Vagina (tissue), 2 donors: ENCODE measurements at regions not wholly inside any gene's neighbourhood (a gene's known extent, or its start where the extent isn't known, plus 50 kb on each side); places are given as distances from the start of the nearest gene placed in this dataset.

Source experiments
- DNase-seq, 2 donors: peaks; one replicate each; pipeline ENCODE4 v3.0.0-alpha.2; 2017; ENCODE audit errors: extremely low spot score in 2 of 2
- H3K27ac ChIP-seq: fragments of 200-600 bp; sonication (generic); one replicate; pipeline ENCODE4 v1.5.1; 2019
- H3K27me3 ChIP-seq: fragments of 200-600 bp; sonication (generic); one replicate; pipeline ENCODE4 v1.5.1; 2019
- H3K36me3 ChIP-seq, 2 donors: fragments of 200-600 bp; sonication (generic); one replicate each; pipeline ENCODE4 v1.5.1; 2017 to 2019
- H3K4me1 ChIP-seq: fragments of 200-600 bp; sonication (generic); one replicate; pipeline ENCODE4 v1.5.1; 2019
- H3K4me3 ChIP-seq, 2 donors: fragments of 200-600 bp; sonication (generic); 1 replicate in 1 of 2; 2 replicates in 1 of 2; pipeline ENCODE4 v1.5.1; 2016 to 2019
- H3K9me3 ChIP-seq: fragments of 200-600 bp; sonication (generic); one replicate; pipeline ENCODE4 v1.5.1; 2019
- CTCF ChIP-seq, 3 experiments: fragments of 450-650 bp in 2 of 3; fragments of 200-600 bp in 1 of 3; sonication (generic) in 1 of 3; IDR thresholded peaks; one replicate each; pipeline ENCODE4 v1.5.1; 2017 to 2019; ENCODE audit warnings: antibody characterized with exemption in 3 of 3, mild to moderate bottlenecking in 2 of 3, moderate library complexity in 2 of 3
- POLR2A ChIP-seq, 2 donors: fragments of 450-650 bp; IDR thresholded peaks; one replicate each; pipeline ENCODE4 v1.6.1; 2017; ENCODE audit warnings: antibody characterized with exemption in 2 of 2, mild to moderate bottlenecking in 2 of 2, moderate library complexity in 2 of 2
- POLR2AphosphoS5 ChIP-seq, 2 donors: sonication (generic); formaldehyde crosslinking; IDR thresholded peaks; one replicate each; pipeline ENCODE4 v1.9.0; 2017; ENCODE audit warnings: antibody characterized with exemption in 2 of 2, mild to moderate bottlenecking in 2 of 2, low read depth in 1 of 2; ENCODE audit not compliant: insufficient read depth in 1 of 2
- intact Hi-C: fragments of 100-400 bp; cut with DNase I; formaldehyde crosslinking; loops from one replicate; pipeline ENCODE4 v1.15.1; 2023

- H3K9me3 ChIP-seq, result no peaks in the 10 kb centered on the region
- H3K27me3 ChIP-seq, result no peaks in the 10 kb centered on the region
- intact Hi-C loops, result no loop called here
- no peaks in the 10 kb centered on the region for H3K4me1 ChIP-seq
- no peak for TF ChIP-seq POLR2AphosphoS5 (IDR thresholded peaks at IDR 0.05; ENCODE audit: insufficient read depth in 1 of 2, low read depth in 1 of 2)
- no peak overlapping the region for H3K27ac ChIP-seq
- H3K36me3 ChIP-seq, result no peaks in the 10 kb centered on the region
- no peak overlapping the region for H3K4me3 ChIP-seq
- no peak for DNase-seq
Observed at GRCh38 chr17:55829995-55830612, 79.3 kb downstream of the PCTP start.

- Histone ChIP-seq H3K27me3 (no peaks in the 10 kb centered on the region), H3K4me3 (no peak overlapping the region), H3K27ac (no peak overlapping the region), H3K9me3 (no peaks in the 10 kb centered on the region), H3K36me3 (no peaks in the 10 kb centered on the region), H3K4me1 (no peaks in the 10 kb centered on the region)
- TF ChIP-seq POLR2AphosphoS5 (IDR thresholded peaks at IDR 0.05; ENCODE audit: insufficient read depth in 1 of 2, low read depth in 1 of 2), result no peak
- TF ChIP-seq POLR2A (IDR thresholded peaks at IDR 0.05), result no peak
- TF ChIP-seq CTCF (IDR thresholded peaks at IDR 0.05), result no peak
- no peak for DNase-seq
- intact Hi-C loops, result no loop called here
Observed at GRCh38 chr17:55830699-55831471, 80.0 kb downstream of the PCTP start.

GRCh38 chr17:55833306-55833705 lies 82.5 kb downstream of the PCTP start:
- no peaks in the 10 kb centered on the region for H3K4me1 ChIP-seq
- H3K27me3 ChIP-seq, result no peaks in the 10 kb centered on the region
- no peak for DNase-seq
- no peaks in the 10 kb centered on the region for H3K9me3 ChIP-seq
- no peak overlapping the region for H3K27ac ChIP-seq
- H3K4me3 ChIP-seq, result no peak overlapping the region
- intact Hi-C loops, result no loop called here
- no peak for TF ChIP-seq POLR2A (IDR thresholded peaks at IDR 0.05)
- no peak for TF ChIP-seq POLR2AphosphoS5 (IDR thresholded peaks at IDR 0.05; ENCODE audit: insufficient read depth in 1 of 2, low read depth in 1 of 2)
- no peak for TF ChIP-seq CTCF (IDR thresholded peaks at IDR 0.05)
- no peaks in the 10 kb centered on the region for H3K36me3 ChIP-seq

- TF ChIP-seq CTCF (IDR thresholded peaks at IDR 0.05), result no peak
- TF ChIP-seq POLR2AphosphoS5 (IDR thresholded peaks at IDR 0.05; ENCODE audit: insufficient read depth in 1 of 2, low read depth in 1 of 2), result peak in 1 of 2 donors; percentile 26
- intact Hi-C loops, result no loop called here
- H3K27ac ChIP-seq, result peak overlapping the region; percentile 68
- DNase-seq, result no peak
- no peaks in the 10 kb centered on the region for H3K9me3 ChIP-seq
- no peak overlapping the region for H3K4me3 ChIP-seq
- no peaks in the 10 kb centered on the region for H3K36me3 ChIP-seq
- H3K27me3 ChIP-seq, result no peaks in the 10 kb centered on the region
- H3K4me1 ChIP-seq, result peaks cover 5% of the 10 kb centered on the region
Observed at GRCh38 chr17:55842405-55843158, 91.7 kb downstream of the PCTP start.

GRCh38 chr17:55843785-55844184 lies 92.9 kb downstream of the PCTP start:
- TF ChIP-seq POLR2AphosphoS5 (IDR thresholded peaks at IDR 0.05; ENCODE audit: insufficient read depth in 1 of 2, low read depth in 1 of 2), result no peak
- TF ChIP-seq POLR2A (IDR thresholded peaks at IDR 0.05), result no peak
- no peak for TF ChIP-seq CTCF (IDR thresholded peaks at IDR 0.05)
- Histone ChIP-seq H3K27me3 (no peaks in the 10 kb centered on the region), H3K9me3 (no peaks in the 10 kb centered on the region), H3K4me3 (no peak overlapping the region), H3K27ac (peak overlapping the region; percentile 68), H3K36me3 (no peaks in the 10 kb centered on the region), H3K4me1 (peaks cover 5% of the 10 kb centered on the region)
- no peak for DNase-seq
- intact Hi-C loops, result no loop called here
